Uterus (tissue), 2 donors: ENCODE measurements at regions not wholly inside any gene's neighbourhood (a gene's known extent, or its start where the extent isn't known, plus 50 kb on each side); places are given as distances from the start of the nearest gene placed in this dataset.

Source experiments
- CTCF ChIP-seq, 4 experiments: fragments of 200-600 bp in 2 of 4; fragments of 450-650 bp in 2 of 4; sonication (generic) in 2 of 4; IDR thresholded peaks; one replicate each; pipeline ENCODE4 v1.5.1; 2016 to 2019; ENCODE audit warnings: antibody characterized with exemption in 4 of 4, mild to moderate bottlenecking in 2 of 4, moderate library complexity in 1 of 4
- POLR2A ChIP-seq, 2 donors: fragments of 450-650 bp; IDR thresholded peaks; one replicate each; pipeline ENCODE4 v1.6.1; 2016; ENCODE audit warnings: antibody characterized with exemption in 2 of 2, mild to moderate bottlenecking in 1 of 2, moderate library complexity in 1 of 2

DNA sequence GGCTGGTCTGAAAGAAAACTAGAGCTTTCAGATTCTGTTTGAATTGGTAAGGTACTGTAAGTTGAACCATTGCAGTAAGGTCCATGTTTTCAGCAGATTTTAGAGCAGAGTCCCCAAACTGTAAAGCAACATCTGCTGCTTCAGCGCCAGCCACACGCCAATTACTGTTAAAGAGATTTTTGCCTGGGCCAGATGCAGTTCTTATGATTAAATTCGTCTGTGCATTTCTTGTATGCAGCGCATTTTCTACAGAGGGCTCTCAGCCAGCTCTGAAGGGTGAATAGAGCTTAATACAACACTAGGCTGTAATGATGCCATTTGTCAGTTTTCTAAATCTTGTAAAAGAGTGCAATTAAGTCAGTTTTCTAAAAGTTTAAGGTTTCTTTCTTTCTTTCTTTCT is 246.3 kb downstream of the COX7C start:
- no peak for TF ChIP-seq CTCF (IDR thresholded peaks at IDR 0.05)
- no peak for TF ChIP-seq POLR2A (IDR thresholded peaks at IDR 0.05)
